GM18517 (cell line): ENCODE measurements at regions not wholly inside any gene's neighbourhood (a gene's known extent, or its start where the extent isn't known, plus 50 kb on each side); places are given as distances from the start of the nearest gene placed in this dataset.
A peak's percentile ranks its signal among the peaks of the same experiment; 100 is the strongest.

Experiments used
- ATAC-seq: cut with Tn5 transposase; IDR thresholded peaks from one replicate; pipeline ENCODE4 v1.9.1; 2021; ENCODE audit warnings: mild to moderate bottlenecking, moderate library complexity; ENCODE audit not compliant: unreplicated experiment

DNA sequence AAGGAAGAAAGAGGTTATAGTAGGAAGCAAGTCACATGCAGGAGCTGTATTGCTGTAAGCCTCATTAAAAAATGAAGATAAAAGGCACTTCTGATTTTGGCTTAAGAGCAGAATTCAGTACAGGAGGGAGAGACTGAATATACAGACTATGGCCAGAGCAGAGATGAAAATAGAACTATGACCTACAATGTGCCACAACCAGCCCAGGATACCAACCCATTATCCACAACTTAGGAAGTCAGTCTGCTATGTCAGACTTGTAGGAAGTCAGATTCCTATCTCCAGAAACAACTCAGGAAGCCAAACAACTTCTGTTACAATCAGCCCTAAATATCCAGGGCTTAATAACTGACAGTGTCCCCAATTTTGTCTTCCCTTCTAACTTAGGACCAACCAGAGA is 156.2 kb upstream of the ANKH start:
- ATAC-seq, result no peak

DNA sequence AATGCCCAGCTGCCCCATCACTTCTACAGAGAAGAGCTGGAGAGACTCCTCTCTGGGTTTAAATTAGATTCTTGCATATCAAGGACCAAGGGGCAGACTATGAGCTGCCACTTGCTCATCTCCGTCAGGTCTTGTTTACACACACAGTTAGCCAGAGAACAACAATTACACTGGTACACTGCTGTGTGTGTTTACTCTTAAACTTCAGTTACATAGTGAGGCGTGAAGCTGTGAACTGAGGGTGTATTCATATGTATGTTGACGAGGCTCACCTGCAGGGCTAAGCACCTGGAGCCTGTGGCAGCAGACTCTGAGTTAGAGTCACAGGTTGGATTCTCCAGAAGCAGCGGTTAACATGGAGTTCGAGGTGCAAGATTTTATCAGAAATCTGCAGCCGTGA is 155.4 kb upstream of the ANKH start:
- ATAC-seq, result no peak

DNA sequence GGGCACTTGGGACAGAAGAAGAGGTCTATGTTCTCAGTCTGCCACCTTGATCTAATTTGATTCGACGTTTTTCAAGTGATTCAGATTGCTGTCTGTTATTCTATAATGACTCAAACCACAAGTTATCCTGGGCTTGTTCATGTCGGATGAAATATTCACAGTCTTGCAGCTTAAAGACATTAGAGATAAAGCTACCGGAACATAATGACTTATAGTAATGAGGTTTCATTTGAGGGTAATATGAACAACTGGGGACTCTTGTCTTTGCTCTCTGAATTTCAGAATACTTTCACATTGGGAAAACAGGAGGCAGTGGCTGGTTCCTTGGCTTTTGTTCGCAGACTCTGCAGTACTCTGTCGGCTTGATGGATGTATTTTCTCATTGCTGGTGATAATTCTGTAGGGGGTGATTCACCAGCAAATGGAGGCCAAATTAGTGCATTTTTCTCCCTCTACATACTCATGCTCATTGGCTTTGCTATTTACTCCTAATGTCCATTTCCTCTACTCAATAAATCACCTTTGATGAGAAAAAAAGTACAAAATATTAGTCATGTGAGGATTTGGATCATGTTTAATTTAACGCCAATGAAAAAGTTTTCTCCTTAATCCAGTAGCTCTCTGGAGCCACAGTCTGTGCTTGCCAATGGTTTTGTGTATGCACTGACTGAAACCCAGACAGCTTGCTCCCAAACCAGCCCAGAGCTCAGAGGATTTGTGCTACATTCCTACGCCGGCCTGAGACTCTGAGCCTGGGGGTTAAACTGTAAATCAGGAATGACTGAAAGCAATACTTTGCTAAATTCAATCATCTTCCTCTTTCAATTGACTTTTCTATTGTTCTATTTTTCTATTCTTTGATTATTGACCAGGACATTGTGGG is 154.7 kb upstream of the ANKH start:
- no peak for ATAC-seq

DNA sequence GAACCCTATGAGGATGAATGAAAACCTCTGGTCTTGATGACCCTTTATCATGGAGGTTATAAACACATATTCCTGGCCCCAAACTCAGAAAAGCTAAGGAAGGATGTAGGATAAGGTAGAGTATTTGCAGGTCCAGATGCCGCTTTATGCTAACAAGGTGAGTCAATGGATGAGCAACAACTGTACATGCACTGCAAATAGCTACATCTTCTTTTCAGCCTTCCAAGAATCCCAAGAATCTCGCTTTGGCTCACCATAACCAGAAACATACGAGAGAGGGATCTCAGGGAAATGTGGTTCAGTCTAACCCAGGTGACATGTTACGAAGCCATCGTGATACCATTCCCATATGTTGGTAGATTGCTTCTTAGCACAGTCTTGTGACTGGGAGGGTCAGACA is 152.3 kb upstream of the ANKH start:
- ATAC-seq, result no peak

DNA sequence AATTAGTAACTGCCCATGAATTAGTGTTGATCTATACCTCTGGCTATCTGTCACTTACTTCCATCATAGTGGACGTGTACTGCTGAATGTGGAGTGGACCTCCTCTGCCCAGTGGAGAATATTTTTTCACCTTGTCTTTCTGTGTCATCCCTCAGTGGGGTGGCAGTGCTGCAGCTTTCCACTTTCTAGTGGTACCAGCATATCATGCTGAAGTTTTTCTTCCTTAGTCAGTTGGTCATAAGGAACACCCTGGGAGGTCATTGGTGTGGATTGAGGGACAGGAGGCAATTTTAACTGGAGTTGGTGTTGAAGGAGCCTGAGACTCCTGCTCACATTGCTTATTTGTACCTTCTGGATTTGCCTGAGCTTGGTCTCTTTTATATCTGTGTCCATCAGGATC is 151.7 kb upstream of the ANKH start:
- ATAC-seq, result no peak

DNA sequence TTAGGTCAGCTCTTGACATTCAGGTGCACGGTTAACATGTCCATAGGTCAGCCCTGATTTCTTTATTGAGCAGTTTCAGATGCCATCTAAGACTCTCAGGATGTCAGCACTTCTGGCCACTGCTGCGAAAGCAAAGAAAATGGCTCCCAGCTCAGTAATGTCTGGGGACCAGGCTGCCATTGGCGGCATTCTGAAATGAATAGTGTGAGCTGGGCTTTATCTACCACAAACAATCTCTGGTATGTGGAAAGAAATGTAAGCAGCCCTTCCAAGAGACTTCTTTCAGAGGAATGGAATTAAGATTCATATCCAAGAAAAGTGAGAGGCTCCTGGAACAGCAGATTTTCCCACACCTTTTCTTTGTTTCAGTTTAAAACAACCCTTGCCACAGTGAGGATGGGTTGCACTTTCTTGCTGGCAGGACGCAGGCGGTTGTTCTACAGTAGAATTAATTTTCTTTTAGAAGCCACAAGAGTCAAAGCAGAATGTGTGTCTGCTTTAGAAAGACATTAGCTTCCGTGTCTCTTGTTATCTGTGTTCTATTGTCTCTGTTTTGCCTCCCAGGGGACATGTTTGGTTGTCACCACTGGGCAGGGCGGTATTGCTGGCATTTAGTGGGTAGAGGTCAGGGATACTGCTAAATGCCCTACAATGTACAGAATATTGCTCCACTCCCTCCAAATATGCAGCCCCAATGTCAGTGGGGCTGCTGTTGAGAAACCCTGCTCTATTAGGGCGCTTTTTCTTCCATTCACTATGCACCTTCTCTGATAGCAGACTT is 149.9 kb upstream of the ANKH start:
- no peak for ATAC-seq

DNA sequence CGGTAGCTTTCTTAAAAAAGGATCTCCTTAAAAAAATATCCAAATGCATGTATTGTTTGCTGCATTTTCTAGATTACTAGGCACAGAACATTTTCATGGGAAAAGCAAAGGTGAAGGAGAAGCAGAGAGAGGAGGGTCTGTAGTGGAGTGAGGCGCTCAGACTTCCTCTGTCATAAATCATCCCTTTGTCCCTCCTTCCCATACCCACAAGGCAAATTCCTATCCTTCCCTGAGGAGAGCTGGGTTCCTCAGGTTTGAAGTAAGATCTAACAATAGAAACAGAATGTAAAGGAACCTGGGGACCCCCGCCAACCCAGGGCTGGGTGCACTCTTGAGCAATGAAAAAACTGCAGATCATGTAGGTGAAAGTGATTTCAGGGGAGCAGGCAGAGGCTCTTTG is 149.2 kb upstream of the ANKH start:
- no peak for ATAC-seq

DNA sequence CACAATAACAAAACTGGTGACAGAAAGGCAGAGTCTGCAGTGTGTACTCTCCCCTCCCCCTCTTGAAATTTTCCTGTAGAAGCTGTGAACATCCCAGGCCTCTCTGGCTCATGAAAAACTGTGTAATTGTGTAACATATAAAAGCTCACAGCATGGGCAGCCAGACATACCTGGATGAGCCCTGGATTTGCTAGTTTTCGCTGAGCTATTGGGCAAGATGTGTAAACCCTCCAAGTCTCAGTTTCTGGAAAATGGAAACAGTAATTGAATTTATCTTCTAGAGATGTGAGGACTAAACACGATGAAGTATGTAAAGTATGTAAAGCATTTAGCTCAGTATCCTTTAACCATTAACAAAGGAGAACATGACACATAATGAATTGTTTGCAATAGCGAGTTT is 143.2 kb upstream of the ANKH start:
- no peak for ATAC-seq

DNA sequence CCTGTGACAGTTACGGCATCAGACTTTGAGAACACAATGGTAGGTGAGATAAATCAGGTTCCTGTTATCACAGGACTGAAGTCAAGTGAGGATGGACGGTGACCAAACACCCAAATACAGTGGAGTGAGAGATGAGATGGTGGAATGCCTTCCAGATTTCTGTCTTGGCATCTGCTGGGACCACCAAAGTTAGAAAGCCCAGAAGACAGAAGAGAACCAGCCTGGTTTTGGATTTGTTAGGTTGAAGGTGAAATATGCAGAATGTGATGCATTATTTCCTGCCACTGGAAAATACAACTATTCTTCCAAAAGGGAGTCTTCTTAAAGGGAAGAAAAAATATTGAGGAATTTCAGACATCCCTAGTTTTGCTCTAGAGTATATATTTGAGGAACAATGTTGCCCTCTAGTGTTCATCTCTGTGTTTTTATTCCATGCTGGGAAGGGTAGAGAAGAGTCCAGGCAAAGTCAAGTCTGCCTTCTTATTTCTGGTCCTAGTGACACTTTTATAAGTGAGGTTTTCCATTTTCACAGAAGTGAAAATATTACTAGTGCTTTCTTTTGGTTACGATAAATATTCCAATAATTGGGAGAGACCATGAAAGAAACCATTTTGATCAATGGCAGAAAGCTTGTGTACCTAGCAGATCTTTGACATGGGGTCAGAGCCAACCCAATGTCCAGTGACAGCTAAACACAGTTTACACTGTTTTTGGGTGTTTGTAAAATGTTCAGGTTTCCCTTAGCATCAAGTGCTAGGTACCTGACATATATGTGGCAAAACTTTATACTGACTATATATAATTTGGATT is 142.3 kb upstream of the ANKH start:
- peak; percentile 71 for ATAC-seq

DNA sequence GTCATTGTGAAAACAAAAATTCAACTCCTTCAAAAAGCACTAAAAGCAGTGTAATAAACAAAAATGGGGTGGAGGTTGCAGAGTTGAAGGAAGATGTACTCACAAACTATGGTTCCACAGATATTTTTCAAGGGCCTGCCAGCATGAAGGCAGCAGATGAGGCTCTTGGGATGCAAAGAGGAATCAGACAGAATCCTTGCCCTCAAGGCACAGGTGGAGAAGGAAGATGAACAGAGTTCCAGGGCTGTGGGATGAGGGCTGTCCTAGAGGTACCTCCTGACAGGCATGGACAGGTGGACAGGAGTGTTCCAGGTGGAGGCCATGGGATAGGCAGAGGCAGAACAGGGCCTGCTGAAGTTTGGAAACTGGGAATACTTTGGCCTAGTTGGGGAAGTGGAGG is 140.5 kb upstream of the ANKH start:
- no peak for ATAC-seq

DNA sequence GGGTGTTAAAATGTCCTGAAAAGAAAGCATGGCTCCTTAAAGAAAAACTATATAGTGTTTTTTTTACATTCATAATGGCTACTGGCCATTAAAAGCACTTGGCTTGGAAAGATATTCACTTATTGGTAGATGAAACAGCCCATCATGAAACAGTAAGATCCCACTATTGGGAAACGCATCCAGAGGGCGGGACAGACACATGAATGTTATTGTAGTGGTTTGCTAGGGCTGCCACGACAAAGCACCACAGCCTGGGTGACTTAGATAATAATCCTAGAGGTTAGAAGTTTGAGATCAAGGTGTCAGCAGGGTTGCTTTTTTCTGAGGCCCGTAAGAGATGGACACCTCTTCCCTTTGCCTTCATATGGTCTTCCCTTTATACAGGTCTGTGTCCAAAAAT is 139.4 kb upstream of the ANKH start:
- ATAC-seq, result no peak

DNA sequence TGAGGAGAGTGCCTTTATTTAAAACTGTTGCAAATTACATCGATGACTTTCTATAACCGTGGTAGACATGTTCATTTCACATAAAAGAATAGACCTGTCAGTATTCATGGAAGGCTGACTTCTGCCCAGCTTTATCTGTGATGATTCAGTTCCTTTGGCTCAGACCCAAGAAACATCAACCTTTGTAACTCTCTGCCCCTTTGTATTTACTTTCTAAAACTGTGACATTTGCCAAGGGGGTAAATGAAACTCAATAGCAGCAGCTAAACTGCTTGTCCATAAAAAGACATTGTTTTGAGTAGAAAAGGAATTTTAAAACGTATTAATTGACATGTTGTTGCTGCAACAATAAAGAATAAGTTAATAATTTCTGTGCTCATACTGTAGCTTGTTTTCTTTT is 137.8 kb upstream of the ANKH start:
- no peak for ATAC-seq

DNA sequence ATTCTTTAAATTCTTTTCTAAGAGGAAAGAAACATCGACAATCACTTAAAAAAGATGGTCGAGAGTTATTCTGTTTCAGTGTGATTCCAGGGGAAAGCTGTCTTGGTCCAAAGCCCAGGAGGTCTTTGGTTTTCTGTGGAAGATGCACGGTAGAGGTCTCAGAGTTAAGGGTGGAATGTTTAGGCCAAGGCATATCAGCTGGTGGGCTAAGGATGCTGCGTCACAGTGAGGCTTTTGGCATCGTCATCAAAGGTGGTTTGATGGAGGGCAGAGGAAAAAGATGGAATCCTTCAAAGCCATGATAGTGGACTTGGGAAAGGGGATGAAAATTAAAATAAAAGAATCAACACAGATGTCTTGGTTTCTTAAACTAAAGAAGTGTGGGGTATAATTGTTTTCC is 137.3 kb upstream of the ANKH start:
- ATAC-seq, result no peak

DNA sequence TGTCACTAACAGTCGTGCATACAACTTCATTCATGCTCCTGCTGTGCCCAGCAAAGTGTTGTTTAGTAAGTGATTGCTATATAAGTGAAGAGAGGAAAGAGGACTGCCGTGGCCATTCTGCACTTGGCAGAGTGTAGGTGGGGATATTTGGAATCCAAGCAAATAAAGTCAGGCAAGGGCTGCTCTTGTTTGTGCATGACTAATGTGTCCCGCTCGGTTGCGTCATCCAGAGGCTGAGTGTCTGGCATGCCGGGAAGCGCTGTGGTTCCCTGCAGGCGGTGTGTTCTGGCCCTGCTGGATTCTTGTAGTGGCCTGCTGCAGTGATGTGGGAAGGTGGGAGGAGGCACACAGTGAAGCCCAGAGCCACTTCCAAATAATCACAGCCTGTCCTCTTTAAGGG is 136.9 kb upstream of the ANKH start:
- no peak for ATAC-seq

DNA sequence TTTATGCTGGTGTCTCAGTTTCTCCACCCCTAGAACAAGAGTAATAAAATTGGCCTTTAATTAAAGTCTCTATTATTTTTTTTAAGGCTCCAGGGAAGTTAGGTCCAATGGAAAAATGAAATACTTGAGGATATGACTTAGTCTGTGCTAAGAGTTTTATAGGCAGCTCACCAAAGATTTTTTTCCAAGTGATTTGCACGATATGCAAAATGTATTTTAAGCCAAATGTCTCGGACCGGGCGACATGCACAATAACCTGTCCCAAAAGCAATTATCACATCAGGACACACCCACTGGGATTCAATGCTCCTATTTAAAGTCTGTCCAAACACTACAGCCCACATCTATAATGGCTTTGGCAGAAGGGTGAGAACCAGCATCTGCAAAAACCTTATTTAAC is 136.1 kb upstream of the ANKH start:
- no peak for ATAC-seq

DNA sequence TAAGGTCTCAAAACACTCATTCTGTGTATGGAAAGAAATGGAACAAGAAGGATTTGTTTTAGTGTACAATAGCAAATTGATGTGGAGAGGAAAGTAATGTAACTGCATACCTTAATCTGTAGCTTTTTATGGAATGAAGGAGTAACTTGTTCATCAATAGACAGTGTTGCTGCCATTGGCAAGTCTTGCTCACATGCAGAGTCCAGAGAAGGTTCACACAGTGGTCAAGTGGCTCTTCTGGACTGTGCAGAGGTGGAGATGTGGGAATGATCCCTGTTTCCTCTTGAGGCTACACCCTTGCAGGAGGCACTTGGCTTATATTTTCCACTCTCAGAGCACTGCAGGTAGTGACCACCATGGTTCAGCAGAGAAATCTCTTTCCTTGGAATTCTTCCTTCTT is 132.9 kb upstream of the ANKH start:
- no peak for ATAC-seq

DNA sequence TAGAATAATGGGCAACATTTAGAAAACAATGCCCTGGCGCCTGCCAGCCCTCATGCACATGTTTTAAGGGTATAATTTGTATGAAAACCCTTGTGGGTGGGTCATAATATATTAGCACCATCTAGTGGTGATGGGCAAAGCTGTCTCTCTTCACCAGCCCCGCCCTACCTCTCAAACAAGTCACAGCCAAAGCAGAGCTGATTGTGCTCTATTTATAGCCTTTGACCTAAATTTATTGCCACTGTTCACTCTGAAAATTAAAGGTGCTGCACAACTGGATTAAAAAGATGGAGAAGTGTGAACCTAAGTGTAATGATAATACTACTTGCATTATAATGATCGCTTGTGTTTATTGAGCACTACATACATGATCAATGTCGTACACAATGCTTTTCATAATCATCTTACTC is 131.9 kb upstream of the ANKH start:
- peak; percentile 89 for ATAC-seq

DNA sequence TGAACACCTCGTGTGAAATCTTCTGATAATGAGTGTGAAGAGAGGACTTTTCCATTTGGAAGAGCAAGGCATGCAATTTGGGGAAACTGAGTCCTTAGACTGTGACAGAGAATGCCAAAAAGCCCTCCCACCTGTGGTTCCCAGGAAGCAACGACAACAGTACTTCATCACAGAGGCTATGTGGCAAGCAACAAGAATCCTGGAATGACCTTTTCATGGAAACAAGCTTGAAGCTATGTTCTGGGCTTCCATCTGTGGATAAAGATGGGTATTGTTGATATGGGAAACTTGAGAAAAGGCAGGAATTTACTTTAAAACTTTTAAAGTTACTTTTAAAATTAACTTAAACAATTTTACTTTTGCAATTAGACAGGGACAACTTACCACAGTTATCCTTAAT is 131.2 kb upstream of the ANKH start:
- no peak for ATAC-seq

DNA sequence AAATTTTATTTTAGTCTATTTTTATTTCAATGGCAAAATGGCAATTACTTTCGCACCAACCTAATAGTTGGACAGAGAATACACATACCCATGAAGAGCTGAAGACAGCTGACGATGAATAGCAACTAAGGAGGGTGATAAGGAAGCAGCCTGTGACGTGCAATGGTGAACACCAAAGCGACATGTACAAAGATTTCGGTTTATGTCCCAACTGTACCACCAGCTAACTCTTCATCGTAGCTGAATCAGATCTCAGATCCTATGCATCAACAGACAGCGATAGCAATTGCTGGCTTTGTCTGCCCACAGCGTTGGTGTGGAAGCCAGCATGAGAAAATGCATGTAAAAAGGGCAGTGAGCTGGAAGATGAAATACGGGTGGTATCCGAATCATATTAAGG is 130.6 kb upstream of the ANKH start:
- ATAC-seq, result no peak

DNA sequence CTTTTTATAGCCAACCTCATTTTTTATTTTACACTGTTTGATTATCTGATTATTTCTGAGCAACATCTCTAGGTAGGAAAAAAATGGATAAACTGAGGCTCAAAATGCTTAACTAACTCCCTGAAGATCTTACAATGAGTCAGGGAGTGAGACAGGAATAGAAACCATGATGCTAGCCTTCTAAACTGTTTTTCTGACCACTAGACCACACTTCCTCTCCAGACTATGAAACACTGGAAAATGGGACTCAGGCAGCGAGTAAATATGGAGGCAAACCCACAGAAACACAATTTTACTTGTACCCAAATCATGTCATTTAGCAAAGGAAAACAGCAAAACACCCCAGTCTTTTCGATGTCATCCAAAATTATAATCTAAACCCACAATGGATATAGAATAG is 129.9 kb upstream of the ANKH start:
- ATAC-seq, result no peak

DNA sequence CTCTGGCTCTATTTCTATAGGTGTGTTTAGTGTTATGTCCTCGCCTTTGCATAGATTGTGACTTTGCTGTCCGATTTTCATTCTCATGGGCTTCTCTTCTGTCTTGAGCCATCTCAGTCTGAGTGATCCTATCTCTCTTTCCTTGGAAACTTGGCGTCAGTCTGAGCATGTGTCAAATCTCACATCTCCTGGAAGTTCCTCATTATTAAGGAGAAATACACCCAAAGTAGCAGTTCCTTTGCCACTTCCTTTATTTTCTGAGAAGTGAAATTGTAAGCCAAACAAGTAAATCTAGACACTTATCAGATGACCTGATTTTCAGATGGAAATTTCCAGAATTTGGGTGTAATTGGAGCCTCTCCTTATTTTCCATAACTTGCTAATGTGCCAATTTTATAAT is 126.9 kb upstream of the ANKH start:
- no peak for ATAC-seq

DNA sequence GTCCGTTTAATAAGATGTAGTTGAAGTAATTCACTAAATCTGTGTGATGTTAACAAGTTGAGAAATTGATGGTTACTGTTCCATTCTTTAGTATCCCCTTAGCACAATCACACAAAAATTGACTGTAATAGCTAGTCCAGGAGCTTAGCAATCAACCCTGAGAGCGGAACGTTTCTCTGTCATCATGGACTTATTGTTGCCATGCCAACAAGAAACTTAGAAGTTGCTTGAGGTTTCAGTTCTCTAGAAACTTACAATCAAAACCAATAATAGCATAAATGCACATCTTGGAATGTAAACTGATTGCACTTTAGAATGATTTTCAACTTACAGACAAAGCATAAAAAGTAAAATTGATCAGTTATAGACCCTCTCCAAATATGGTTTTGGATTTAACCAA is 125.4 kb upstream of the ANKH start:
- peak; percentile 86 for ATAC-seq
